CD14-positive monocyte (primary cell): ENCODE measurements at regions not wholly inside any gene's neighbourhood (a gene's known extent, or its start where the extent isn't known, plus 50 kb on each side); places are given as distances from the start of the nearest gene placed in this dataset.

Experiments used
- DNase-seq, 3 donors: peaks; one replicate each; pipeline ENCODE4 v3.0.0-alpha.2; 2011 to 2022
- H2AFZ ChIP-seq: 2 replicates; pipeline ENCODE4 v1.6.0; 2012; ENCODE audit warnings: mild to moderate bottlenecking, low read depth, low read length, inconsistent platforms; ENCODE audit not compliant: insufficient read depth, poor library complexity, severe bottlenecking
- H3K27ac ChIP-seq, 2 donors: 1 replicate in 1 of 2; 2 replicates in 1 of 2; pipeline ENCODE4 v1.5.1; 2012 to 2013; ENCODE audit warnings: low read length in 2 of 2, control low read depth in 1 of 2, inconsistent platforms in 1 of 2, low read depth in 1 of 2, mild to moderate bottlenecking in 1 of 2
- H3K27me3 ChIP-seq, 2 donors: one replicate each; pipeline versions ENCODE4 v1.6.0 to v1.6.1; 2011 to 2013; ENCODE audit warnings: low read length in 2 of 2; ENCODE audit not compliant: control insufficient read depth in 2 of 2, insufficient read depth in 2 of 2
- H3K36me3 ChIP-seq, 2 donors: replicated peaks in 1 of 2; 1 replicate in 1 of 2; 2 replicates in 1 of 2; pipeline versions ENCODE4 v1.5.1 to v1.6.1; 2012 to 2013; ENCODE audit warnings: low read length in 2 of 2, control low read depth in 1 of 2, inconsistent platforms in 1 of 2, mild to moderate bottlenecking in 1 of 2; ENCODE audit not compliant: insufficient read depth in 2 of 2, control insufficient read depth in 1 of 2
- H3K4me1 ChIP-seq, 2 donors: 1 replicate in 1 of 2; 2 replicates in 1 of 2; pipeline versions ENCODE4 v1.5.1 to v1.6.1; 2012 to 2013; ENCODE audit warnings: low read length in 2 of 2, control low read depth in 1 of 2, inconsistent platforms in 1 of 2, mild to moderate bottlenecking in 1 of 2, moderate library complexity in 1 of 2; ENCODE audit not compliant: insufficient read depth in 2 of 2, control insufficient read depth in 1 of 2
- H3K4me2 ChIP-seq: replicated peaks from 2 replicates; pipeline ENCODE3; 2012; ENCODE audit warnings: low read length, moderate library complexity, mild to moderate bottlenecking; ENCODE audit not compliant: poor library complexity, severe bottlenecking; ENCODE audit errors: extremely low read depth
- H3K4me3 ChIP-seq, 3 experiments: fragments of 200-600 bp in 1 of 3; sonication (generic) in 1 of 3; replicated peaks in 1 of 3; 1 replicate in 2 of 3; 2 replicates in 1 of 3; pipeline ENCODE4 v1.5.1; 2011 to 2013; ENCODE audit warnings: low read length in 3 of 3, mild to moderate bottlenecking in 3 of 3, control low read depth in 2 of 3, low read depth in 2 of 3, inconsistent platforms in 1 of 3, moderate library complexity in 1 of 3
- H3K79me2 ChIP-seq: 2 replicates; pipeline ENCODE4 v1.6.0; 2012; ENCODE audit warnings: mild to moderate bottlenecking, control low read depth, inconsistent platforms, low read length, moderate library complexity; ENCODE audit not compliant: insufficient read depth
- H3K9ac ChIP-seq: 2 replicates; pipeline ENCODE4 v1.6.0; 2017; ENCODE audit warnings: low read length, mild to moderate bottlenecking; ENCODE audit not compliant: insufficient read depth, poor library complexity, severe bottlenecking
- H3K9me3 ChIP-seq, 2 donors: replicated peaks in 1 of 2; 1 replicate in 1 of 2; 2 replicates in 1 of 2; pipeline versions ENCODE4 v1.5.1 to v1.6.1; 2012 to 2013; ENCODE audit warnings: low read length in 2 of 2, control low read depth in 1 of 2; ENCODE audit not compliant: control insufficient read depth in 1 of 2, insufficient read depth in 1 of 2
- H4K20me1 ChIP-seq: 2 replicates; pipeline ENCODE4 v1.6.0; 2012; ENCODE audit warnings: mild to moderate bottlenecking, low read length, control low read depth, moderate library complexity; ENCODE audit not compliant: insufficient read depth
- H3K27ac Mint-ChIP-seq, 7 donors: one replicate each; pipeline ENCODE4 v1.8.0; 2020; ENCODE audit warnings: mild to moderate bottlenecking in 7 of 7, mixed read lengths in 7 of 7, moderate library complexity in 6 of 7, inconsistent platforms in 2 of 7
- H3K27me3 Mint-ChIP-seq, 3 donors: one replicate each; pipeline ENCODE4 v1.8.0; 2021 to 2022; ENCODE audit warnings: low read depth in 3 of 3, mild to moderate bottlenecking in 3 of 3, mixed read lengths in 3 of 3, moderate library complexity in 3 of 3, inconsistent platforms in 1 of 3
- H3K36me3 Mint-ChIP-seq, 2 donors: one replicate each; pipeline ENCODE4 v1.8.0; 2020; ENCODE audit warnings: mixed read lengths in 2 of 2, inconsistent platforms in 1 of 2, mild to moderate bottlenecking in 1 of 2
- H3K4me1 Mint-ChIP-seq: one replicate; pipeline ENCODE4 v1.8.0; 2020; ENCODE audit warnings: mild to moderate bottlenecking, mixed read lengths
- H3K4me3 Mint-ChIP-seq, 2 donors: one replicate each; pipeline ENCODE4 v1.8.0; 2020; ENCODE audit warnings: mild to moderate bottlenecking in 2 of 2, mixed read lengths in 2 of 2, moderate library complexity in 1 of 2
- H3K9me3 Mint-ChIP-seq, 7 donors: one replicate each; pipeline ENCODE4 v1.8.0; 2020 to 2022; ENCODE audit warnings: mixed read lengths in 7 of 7, mild to moderate bottlenecking in 6 of 7, moderate library complexity in 6 of 7, inconsistent platforms in 2 of 7
- CTCF ChIP-seq: fragments of 200-600 bp; IDR thresholded peaks from one replicate; pipeline ENCODE4 v1.8.0; 2022; ENCODE audit warnings: antibody characterized with exemption, mild to moderate bottlenecking
- WGBS: methylation state at CpG from one replicate; pipeline ENCODE4 v1.1.5; 2013; ENCODE audit warnings: missing lambda C conversion rate; ENCODE audit not compliant: insufficient coverage; 5-methylcytosine and 5-hydroxymethylcytosine counted together
- intact Hi-C, 2 donors: fragments of 100-400 bp; cut with micrococcal nuclease; formaldehyde crosslinking; loops; one replicate each; pipeline versions ENCODE4 v1.15.0 to v1.15.1; 2023

GRCh38 chr4:57233386-57233785, 123.2 kb upstream of the IGFBP7 start:
- intact Hi-C loops: no loop called here
- no peaks in the 10 kb centered on the region for H3K9me3 ChIP-seq
- no peak overlapping the region for H3K9ac ChIP-seq
- no peak overlapping the region for H3K4me3 ChIP-seq
- 60% methylated on average over 2 of the region's 4 CpGs for WGBS
- H3K36me3 Mint-ChIP-seq: no peaks in the 10 kb centered on the region
- no peak overlapping the region for H3K4me2 ChIP-seq
- H3K27me3 ChIP-seq: no peaks in the 10 kb centered on the region
- no peak for TF ChIP-seq CTCF
- no peaks in the 10 kb centered on the region for H3K4me1 ChIP-seq
- H3K36me3 ChIP-seq: no peaks in the 10 kb centered on the region
- H3K27ac Mint-ChIP-seq: no peak overlapping the region
- no peak overlapping the region for H3K27ac ChIP-seq
- peaks cover 0 to 2% (median 2%) of the 10 kb centered on the region in 3 donors for H3K27me3 Mint-ChIP-seq
- no peak overlapping the region for H3K4me3 Mint-ChIP-seq
- H3K4me1 Mint-ChIP-seq: no peaks in the 10 kb centered on the region
- H4K20me1 ChIP-seq: no peaks in the 10 kb centered on the region
- H3K79me2 ChIP-seq: no peaks in the 10 kb centered on the region
- no peak for DNase-seq
- peaks cover 0 to 2% (median 0%) of the 10 kb centered on the region in 7 donors for H3K9me3 Mint-ChIP-seq
- H2AFZ ChIP-seq: no peak overlapping the region

GRCh38 chr4:57231781-57232180, 121.6 kb upstream of the IGFBP7 start:
- Histone ChIP-seq H3K27ac (no peak overlapping the region), H3K9me3 (no peaks in the 10 kb centered on the region), H3K4me2 (no peak overlapping the region), H3K4me1 (no peaks in the 10 kb centered on the region), H2AFZ (no peak overlapping the region), H3K36me3 (no peaks in the 10 kb centered on the region), H4K20me1 (no peaks in the 10 kb centered on the region), H3K4me3 (no peak overlapping the region), H3K9ac (no peak overlapping the region), H3K27me3 (no peaks in the 10 kb centered on the region), H3K79me2 (no peaks in the 10 kb centered on the region)
- no peak overlapping the region for H3K4me3 Mint-ChIP-seq
- DNase-seq: no peak
- H3K4me1 Mint-ChIP-seq: no peaks in the 10 kb centered on the region
- peaks cover 0 to 2% (median 2%) of the 10 kb centered on the region in 3 donors for H3K27me3 Mint-ChIP-seq
- H3K9me3 Mint-ChIP-seq: peaks cover 0 to 7% (median 2%) of the 10 kb centered on the region in 7 donors
- intact Hi-C loops: no loop called here
- H3K27ac Mint-ChIP-seq: no peak overlapping the region
- no peaks in the 10 kb centered on the region for H3K36me3 Mint-ChIP-seq
- TF ChIP-seq CTCF: no peak
- WGBS: 88% methylated on average over 2 of the region's 2 CpGs
